CD14-positive monocyte (primary cell): ENCODE measurements at regions not wholly inside any gene's neighbourhood (a gene's known extent, or its start where the extent isn't known, plus 50 kb on each side); places are given as distances from the start of the nearest gene placed in this dataset.

Experiments
- DNase-seq, 3 donors: peaks; one replicate each; pipeline ENCODE4 v3.0.0-alpha.2; 2011 to 2022
- H2AFZ ChIP-seq: 2 replicates; pipeline ENCODE4 v1.6.0; 2012; ENCODE audit warnings: mild to moderate bottlenecking, low read depth, low read length, inconsistent platforms; ENCODE audit not compliant: insufficient read depth, poor library complexity, severe bottlenecking
- H3K27ac ChIP-seq, 2 donors: 1 replicate in 1 of 2; 2 replicates in 1 of 2; pipeline ENCODE4 v1.5.1; 2012 to 2013; ENCODE audit warnings: low read length in 2 of 2, control low read depth in 1 of 2, inconsistent platforms in 1 of 2, low read depth in 1 of 2, mild to moderate bottlenecking in 1 of 2
- H3K27me3 ChIP-seq, 2 donors: one replicate each; pipeline versions ENCODE4 v1.6.0 to v1.6.1; 2011 to 2013; ENCODE audit warnings: low read length in 2 of 2; ENCODE audit not compliant: control insufficient read depth in 2 of 2, insufficient read depth in 2 of 2
- H3K36me3 ChIP-seq, 2 donors: replicated peaks in 1 of 2; 1 replicate in 1 of 2; 2 replicates in 1 of 2; pipeline versions ENCODE4 v1.5.1 to v1.6.1; 2012 to 2013; ENCODE audit warnings: low read length in 2 of 2, control low read depth in 1 of 2, inconsistent platforms in 1 of 2, mild to moderate bottlenecking in 1 of 2; ENCODE audit not compliant: insufficient read depth in 2 of 2, control insufficient read depth in 1 of 2
- H3K4me1 ChIP-seq, 2 donors: 1 replicate in 1 of 2; 2 replicates in 1 of 2; pipeline versions ENCODE4 v1.5.1 to v1.6.1; 2012 to 2013; ENCODE audit warnings: low read length in 2 of 2, control low read depth in 1 of 2, inconsistent platforms in 1 of 2, mild to moderate bottlenecking in 1 of 2, moderate library complexity in 1 of 2; ENCODE audit not compliant: insufficient read depth in 2 of 2, control insufficient read depth in 1 of 2
- H3K4me2 ChIP-seq: replicated peaks from 2 replicates; pipeline ENCODE3; 2012; ENCODE audit warnings: low read length, moderate library complexity, mild to moderate bottlenecking; ENCODE audit not compliant: poor library complexity, severe bottlenecking; ENCODE audit errors: extremely low read depth
- H3K4me3 ChIP-seq, 3 experiments: fragments of 200-600 bp in 1 of 3; sonication (generic) in 1 of 3; replicated peaks in 1 of 3; 1 replicate in 2 of 3; 2 replicates in 1 of 3; pipeline ENCODE4 v1.5.1; 2011 to 2013; ENCODE audit warnings: low read length in 3 of 3, mild to moderate bottlenecking in 3 of 3, control low read depth in 2 of 3, low read depth in 2 of 3, inconsistent platforms in 1 of 3, moderate library complexity in 1 of 3
- H3K79me2 ChIP-seq: 2 replicates; pipeline ENCODE4 v1.6.0; 2012; ENCODE audit warnings: mild to moderate bottlenecking, control low read depth, inconsistent platforms, low read length, moderate library complexity; ENCODE audit not compliant: insufficient read depth
- H3K9ac ChIP-seq: 2 replicates; pipeline ENCODE4 v1.6.0; 2017; ENCODE audit warnings: low read length, mild to moderate bottlenecking; ENCODE audit not compliant: insufficient read depth, poor library complexity, severe bottlenecking
- H3K9me3 ChIP-seq, 2 donors: replicated peaks in 1 of 2; 1 replicate in 1 of 2; 2 replicates in 1 of 2; pipeline versions ENCODE4 v1.5.1 to v1.6.1; 2012 to 2013; ENCODE audit warnings: low read length in 2 of 2, control low read depth in 1 of 2; ENCODE audit not compliant: control insufficient read depth in 1 of 2, insufficient read depth in 1 of 2
- H4K20me1 ChIP-seq: 2 replicates; pipeline ENCODE4 v1.6.0; 2012; ENCODE audit warnings: mild to moderate bottlenecking, low read length, control low read depth, moderate library complexity; ENCODE audit not compliant: insufficient read depth
- H3K27ac Mint-ChIP-seq, 7 donors: one replicate each; pipeline ENCODE4 v1.8.0; 2020; ENCODE audit warnings: mild to moderate bottlenecking in 7 of 7, mixed read lengths in 7 of 7, moderate library complexity in 6 of 7, inconsistent platforms in 2 of 7
- H3K27me3 Mint-ChIP-seq, 3 donors: one replicate each; pipeline ENCODE4 v1.8.0; 2021 to 2022; ENCODE audit warnings: low read depth in 3 of 3, mild to moderate bottlenecking in 3 of 3, mixed read lengths in 3 of 3, moderate library complexity in 3 of 3, inconsistent platforms in 1 of 3
- H3K36me3 Mint-ChIP-seq, 2 donors: one replicate each; pipeline ENCODE4 v1.8.0; 2020; ENCODE audit warnings: mixed read lengths in 2 of 2, inconsistent platforms in 1 of 2, mild to moderate bottlenecking in 1 of 2
- H3K4me1 Mint-ChIP-seq: one replicate; pipeline ENCODE4 v1.8.0; 2020; ENCODE audit warnings: mild to moderate bottlenecking, mixed read lengths
- H3K4me3 Mint-ChIP-seq, 2 donors: one replicate each; pipeline ENCODE4 v1.8.0; 2020; ENCODE audit warnings: mild to moderate bottlenecking in 2 of 2, mixed read lengths in 2 of 2, moderate library complexity in 1 of 2
- H3K9me3 Mint-ChIP-seq, 7 donors: one replicate each; pipeline ENCODE4 v1.8.0; 2020 to 2022; ENCODE audit warnings: mixed read lengths in 7 of 7, mild to moderate bottlenecking in 6 of 7, moderate library complexity in 6 of 7, inconsistent platforms in 2 of 7
- CTCF ChIP-seq: fragments of 200-600 bp; IDR thresholded peaks from one replicate; pipeline ENCODE4 v1.8.0; 2022; ENCODE audit warnings: antibody characterized with exemption, mild to moderate bottlenecking
- WGBS: methylation state at CpG from one replicate; pipeline ENCODE4 v1.1.5; 2013; ENCODE audit warnings: missing lambda C conversion rate; ENCODE audit not compliant: insufficient coverage; 5-methylcytosine and 5-hydroxymethylcytosine counted together
- intact Hi-C, 2 donors: fragments of 100-400 bp; cut with micrococcal nuclease; formaldehyde crosslinking; loops; one replicate each; pipeline versions ENCODE4 v1.15.0 to v1.15.1; 2023

GRCh38 chr20:7199861-7200260, 432.4 kb downstream of the BMP2 start:
- H4K20me1 ChIP-seq = no peaks in the 10 kb centered on the region
- Mint-ChIP-seq H3K9me3 (peaks cover 0 to 12% (median 0%) of the 10 kb centered on the region in 7 donors), H3K4me1 (no peaks in the 10 kb centered on the region), H3K27ac (no peak overlapping the region), H3K4me3 (no peak overlapping the region), H3K27me3 (no peaks in the 10 kb centered on the region), H3K36me3 (no peaks in the 10 kb centered on the region)
- H3K4me3 ChIP-seq = no peak overlapping the region
- H3K79me2 ChIP-seq = no peaks in the 10 kb centered on the region
- no peak overlapping the region for H3K9ac ChIP-seq
- H3K27me3 ChIP-seq = no peaks in the 10 kb centered on the region
- H3K36me3 ChIP-seq = no peaks in the 10 kb centered on the region
- TF ChIP-seq CTCF = no peak
- H3K4me1 ChIP-seq = no peaks in the 10 kb centered on the region
- no peak overlapping the region for H2AFZ ChIP-seq
- WGBS = no CpG with 5 or more reads among the region's 2 CpGs
- intact Hi-C loops = no loop called here
- H3K9me3 ChIP-seq = no peaks in the 10 kb centered on the region
- DNase-seq = no peak
- H3K27ac ChIP-seq = no peak overlapping the region
- no peak overlapping the region for H3K4me2 ChIP-seq

GRCh38 chr20:7207186-7207798, 439.8 kb downstream of the BMP2 start:
- no peak overlapping the region for H3K9ac ChIP-seq
- H3K36me3 ChIP-seq = no peaks in the 10 kb centered on the region
- no peak overlapping the region for H3K4me3 ChIP-seq
- 74% methylated on average over 2 of the region's 6 CpGs for WGBS
- Mint-ChIP-seq H3K9me3 (peaks cover 0 to 6% (median 0%) of the 10 kb centered on the region in 7 donors), H3K36me3 (no peaks in the 10 kb centered on the region), H3K27me3 (no peaks in the 10 kb centered on the region), H3K4me1 (no peaks in the 10 kb centered on the region), H3K4me3 (no peak overlapping the region), H3K27ac (no peak overlapping the region)
- no peak overlapping the region for H3K4me2 ChIP-seq
- no peak overlapping the region for H3K27ac ChIP-seq
- no peaks in the 10 kb centered on the region for H4K20me1 ChIP-seq
- intact Hi-C loops = no loop called here
- H3K79me2 ChIP-seq = no peaks in the 10 kb centered on the region
- H3K9me3 ChIP-seq = no peaks in the 10 kb centered on the region
- H3K27me3 ChIP-seq = no peaks in the 10 kb centered on the region
- DNase-seq = no peak
- no peak for TF ChIP-seq CTCF
- no peak overlapping the region for H2AFZ ChIP-seq
- H3K4me1 ChIP-seq = no peaks in the 10 kb centered on the region
